ENCODE measurements at regions not wholly inside any gene's neighbourhood (a gene's known extent, or its start where the extent isn't known, plus 50 kb on each side); places are given as distances from the start of the nearest gene placed in this dataset.

DNA sequence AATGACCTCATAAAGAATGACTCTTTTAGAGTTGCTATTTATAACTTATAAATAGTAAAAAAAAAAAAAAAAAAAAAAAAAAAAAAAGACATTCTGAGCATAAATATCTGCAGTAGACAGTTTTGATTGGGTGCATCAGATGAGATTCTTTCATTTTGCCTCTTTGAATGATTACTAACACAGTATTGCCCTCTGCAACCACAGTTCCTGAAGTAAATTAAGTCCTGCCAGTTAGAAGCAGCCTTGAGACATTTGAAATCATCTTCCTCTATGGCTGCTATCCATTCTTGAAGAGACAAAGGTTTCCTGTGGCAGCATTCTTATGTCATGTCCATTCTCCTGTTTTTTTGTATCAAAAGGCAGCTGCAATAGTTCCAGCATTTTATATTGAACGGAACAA lies 892.4 kb upstream of the MIR17HG start:
- TF ChIP-seq, protein P1, sequence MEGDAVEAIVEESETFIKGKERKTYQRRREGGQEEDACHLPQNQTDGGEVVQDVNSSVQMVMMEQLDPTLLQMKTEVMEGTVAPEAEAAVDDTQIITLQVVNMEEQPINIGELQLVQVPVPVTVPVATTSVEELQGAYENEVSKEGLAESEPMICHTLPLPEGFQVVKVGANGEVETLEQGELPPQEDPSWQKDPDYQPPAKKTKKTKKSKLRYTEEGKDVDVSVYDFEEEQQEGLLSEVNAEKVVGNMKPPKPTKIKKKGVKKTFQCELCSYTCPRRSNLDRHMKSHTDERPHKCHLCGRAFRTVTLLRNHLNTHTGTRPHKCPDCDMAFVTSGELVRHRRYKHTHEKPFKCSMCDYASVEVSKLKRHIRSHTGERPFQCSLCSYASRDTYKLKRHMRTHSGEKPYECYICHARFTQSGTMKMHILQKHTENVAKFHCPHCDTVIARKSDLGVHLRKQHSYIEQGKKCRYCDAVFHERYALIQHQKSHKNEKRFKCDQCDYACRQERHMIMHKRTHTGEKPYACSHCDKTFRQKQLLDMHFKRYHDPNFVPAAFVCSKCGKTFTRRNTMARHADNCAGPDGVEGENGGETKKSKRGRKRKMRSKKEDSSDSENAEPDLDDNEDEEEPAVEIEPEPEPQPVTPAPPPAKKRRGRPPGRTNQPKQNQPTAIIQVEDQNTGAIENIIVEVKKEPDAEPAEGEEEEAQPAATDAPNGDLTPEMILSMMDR (IDR thresholded peaks at IDR 0.05; ENCODE audit: extremely low read depth, missing control alignments): no peak
- DNase-seq (ENCODE audit: low spot score): no peak

DNA sequence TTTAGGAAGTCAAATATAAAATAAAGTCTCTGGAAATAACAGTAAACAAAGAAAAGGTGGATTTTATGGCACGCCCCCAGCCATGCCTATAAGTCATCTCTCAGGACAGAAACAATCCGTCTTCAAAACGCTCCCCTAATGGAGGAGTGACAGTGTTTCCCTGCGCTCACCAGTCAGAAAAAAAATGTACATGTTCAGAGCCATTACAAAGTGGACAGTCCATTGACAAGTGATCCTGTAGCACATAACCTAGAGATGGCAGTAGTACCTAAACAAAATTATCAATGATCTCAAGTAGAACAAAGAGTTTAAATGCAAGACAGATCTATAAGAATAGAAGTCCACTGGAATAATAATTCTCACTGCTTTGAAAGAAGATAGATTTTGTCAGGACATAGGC lies 891.7 kb upstream of the MIR17HG start:
- TF ChIP-seq, protein P1 (IDR thresholded peaks at IDR 0.05; ENCODE audit: extremely low read depth, missing control alignments): no peak
- no peak for DNase-seq (ENCODE audit: low spot score)

DNA sequence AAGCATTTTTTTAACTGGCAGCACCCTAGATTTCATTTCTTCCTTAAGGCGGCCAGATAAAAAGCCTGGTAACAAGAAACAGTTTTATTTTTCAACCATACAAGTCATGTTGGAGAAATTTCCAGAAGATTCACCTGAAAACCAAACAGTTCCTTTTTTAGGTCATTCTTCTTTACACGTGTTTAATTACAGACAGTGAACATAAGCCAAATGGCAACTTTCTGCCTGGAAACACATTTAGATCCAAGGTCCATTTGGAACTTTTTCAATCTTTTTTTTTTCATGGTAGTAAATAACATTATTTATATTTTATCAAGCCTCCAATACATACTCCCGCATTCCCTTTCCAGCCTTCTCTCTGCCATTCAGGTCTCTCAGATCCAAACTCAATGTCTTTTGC lies 886.1 kb upstream of the MIR17HG start:
- no peak for DNase-seq (ENCODE audit: low spot score)
- TF ChIP-seq, protein P1 (IDR thresholded peaks at IDR 0.05; ENCODE audit: extremely low read depth, missing control alignments): no peak

DNA sequence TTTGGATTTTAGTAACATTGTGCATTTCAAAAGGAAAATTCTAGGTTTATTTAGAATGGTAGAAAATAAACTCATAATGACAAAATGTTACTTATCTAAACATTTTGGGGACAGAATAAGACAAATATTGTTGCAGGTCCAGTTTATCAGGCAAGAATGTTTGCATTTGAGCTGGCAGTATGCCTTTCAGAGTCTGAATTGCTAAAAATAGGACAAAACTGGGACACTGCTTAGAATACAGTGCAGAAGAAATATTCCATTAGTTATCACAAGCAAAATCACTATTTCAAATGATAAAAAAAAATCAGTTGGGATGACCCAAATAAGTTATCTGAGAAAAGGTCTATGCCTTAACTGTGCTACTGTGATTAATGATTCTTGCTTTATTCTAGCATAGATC lies 870.3 kb upstream of the MIR17HG start:
- TF ChIP-seq, protein P1 (IDR thresholded peaks at IDR 0.05; ENCODE audit: extremely low read depth, missing control alignments): no peak
- DNase-seq (ENCODE audit: low spot score): no peak

DNA sequence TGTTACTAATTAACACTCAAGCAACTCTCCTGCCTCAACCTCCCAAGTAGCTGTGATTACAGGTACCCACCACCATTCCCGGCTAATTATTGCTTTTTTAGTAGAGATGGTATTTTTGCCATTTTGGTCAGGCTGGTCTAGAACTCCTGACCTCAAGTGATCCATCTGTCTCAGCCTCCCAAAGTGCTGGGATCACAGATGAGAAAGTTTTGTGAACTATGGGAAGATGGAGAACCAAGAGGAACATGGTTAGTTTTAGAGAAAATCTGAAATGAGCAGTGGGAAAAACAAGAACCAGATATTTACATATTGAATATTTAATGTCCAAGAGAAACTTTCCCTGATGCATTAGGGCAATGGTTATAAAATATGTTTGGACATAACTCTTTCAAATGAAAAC lies 863.6 kb upstream of the MIR17HG start:
- no peak for DNase-seq (ENCODE audit: low spot score)
- TF ChIP-seq, protein P1 (IDR thresholded peaks at IDR 0.05; ENCODE audit: extremely low read depth, missing control alignments): no peak

DNA sequence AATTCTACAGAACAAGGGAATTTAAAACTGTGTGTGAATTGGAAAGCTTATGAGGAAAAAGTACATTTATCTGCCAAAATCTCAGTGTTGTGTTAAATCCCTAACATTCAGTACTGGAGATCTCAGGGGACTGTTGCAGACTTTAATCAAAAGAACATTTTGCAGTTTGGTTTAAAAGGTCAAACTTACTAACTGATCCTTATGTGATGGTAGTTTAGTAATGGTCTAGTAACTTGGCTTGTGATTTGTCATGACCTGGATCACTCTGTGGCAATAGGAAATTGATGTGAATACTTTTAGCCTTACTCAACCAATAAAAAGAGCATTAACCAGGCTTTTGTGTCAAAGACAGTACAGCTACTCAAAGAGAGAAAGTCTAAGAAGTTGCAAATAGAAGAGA lies 862.1 kb upstream of the MIR17HG start:
- DNase-seq (ENCODE audit: low spot score): no peak
- TF ChIP-seq, protein P1 (IDR thresholded peaks at IDR 0.05; ENCODE audit: extremely low read depth, missing control alignments): no peak

DNA sequence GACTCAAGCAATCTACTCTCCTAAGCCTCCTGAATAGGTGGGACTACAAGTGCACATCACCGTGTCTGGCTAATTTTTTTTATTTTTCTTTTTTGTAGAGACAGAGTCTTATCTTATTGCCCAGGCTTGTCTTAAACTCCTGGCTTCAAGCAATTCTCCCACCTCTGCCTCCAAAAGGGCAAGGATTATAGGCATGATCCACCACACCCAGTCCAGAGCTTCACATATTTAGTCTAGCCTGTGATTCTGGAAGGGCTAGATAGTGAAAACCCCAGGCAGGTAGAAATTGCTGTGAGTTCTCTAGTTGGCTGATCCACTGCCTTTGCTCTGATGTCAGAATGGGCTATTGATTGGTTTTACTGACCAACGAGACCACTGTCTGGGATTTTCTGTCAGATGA lies 854.6 kb upstream of the MIR17HG start:
- DNase-seq (ENCODE audit: low spot score): no peak
- TF ChIP-seq, protein P1 (IDR thresholded peaks at IDR 0.05; ENCODE audit: extremely low read depth, missing control alignments): no peak
